ENCODE measurements at regions not wholly inside any gene's neighbourhood (a gene's known extent, or its start where the extent isn't known, plus 50 kb on each side); places are given as distances from the start of the nearest gene placed in this dataset.

- no peak for TF ChIP-seq CHD2 (IDR thresholded peaks at IDR 0.05; ENCODE audit: low read depth, low read length)
- TF ChIP-seq ARHGAP35 (IDR thresholded peaks at IDR 0.05; ENCODE audit: partially characterized antibody): no peak
Measured at GRCh38 chr11:70498171-70498571, 99.8 kb downstream of the CTTN start (continued).

GRCh38 chr11:70498976-70499801 is 100.9 kb downstream of the CTTN start:
- no peaks in the 10 kb centered on the region for H3K9me3 ChIP-seq (replicated peaks; ENCODE audit: control insufficient read depth, insufficient read depth, low read depth, low read length)
- H4K20me1 ChIP-seq (replicated peaks; ENCODE audit: control insufficient read depth, insufficient read depth, low read length): peaks cover 8% of the 10 kb centered on the region; the same call in 1 of the 2 replicates
- H3K9me1 ChIP-seq (ENCODE audit: control insufficient read depth, insufficient read depth, low read length): no peaks in the 10 kb centered on the region
- H3K4me1 ChIP-seq (replicated peaks in 1 of 2; ENCODE audit: control insufficient read depth in 2 of 2, insufficient read depth in 2 of 2, low read length in 2 of 2): peaks cover 0 to 3% of the 10 kb centered on the region in 2 experiments; a peak in 1 of 5 replicates
- H2AFZ ChIP-seq (ENCODE audit: low read depth, low read length): no peak overlapping the region
- WGBS (ENCODE audit: insufficient coverage, low coverage, missing lambda C conversion rate): 1% methylated on average over 25 of the region's 26 CpGs
- H3K4me2 ChIP-seq (ENCODE audit: insufficient read depth, low read length): no peak overlapping the region
- H3K4me3 ChIP-seq: no peak overlapping the region
- BruUV-seq (replicated peaks): no TSS peak
- ChIA-PET POLR2A (no interaction called here), CTCF (ENCODE audit: low intra/inter-chr PET ratio) (no interaction called here)
- in situ Hi-C loops (cut with MboI): no loop called here
- FAIRE-seq (no peak), ATAC-seq (no peak), DNase-seq (ENCODE audit: extremely low read depth in 1 of 4, low spot score in 3 of 4) (no peak)
- no peak overlapping the region for H3K9ac ChIP-seq (ENCODE audit: insufficient read depth in 1 of 2, low read depth in 2 of 2, low read length in 2 of 2)
- no peak for TF ChIP-seq MYBL2 (IDR thresholded peaks at IDR 0.05; ENCODE audit: low read depth)
- TF ChIP-seq MYBL2 (CRISPR knock-in tag; IDR thresholded peaks at IDR 0.05; ENCODE audit: borderline replicate concordance): no peak
- TF ChIP-seq SMARCB1 (IDR thresholded peaks at IDR 0.05; ENCODE audit: insufficient read length, low read depth): no peak
- TF ChIP-seq KDM2B (CRISPR knock-in tag; IDR thresholded peaks at IDR 0.05): no peak
- TF ChIP-seq COPS2 (conservative IDR thresholded peaks at IDR 0.05): no peak
- TF ChIP-seq ZNF197 (CRISPR knock-in tag; IDR thresholded peaks at IDR 0.05; ENCODE audit: low read depth): no peak
- TF ChIP-seq SP1 (CRISPR knock-in tag; IDR thresholded peaks at IDR 0.05): no peak
- no peak for TF ChIP-seq MTF1 (CRISPR knock-in tag; IDR thresholded peaks at IDR 0.05; ENCODE audit: borderline replicate concordance)
- no peak for TF ChIP-seq ZSCAN29 (IDR thresholded peaks at IDR 0.05)
- TF ChIP-seq GTF2A2 (tag; IDR thresholded peaks at IDR 0.05): no peak
- no peak for TF ChIP-seq NCOA2 (IDR thresholded peaks at IDR 0.05; ENCODE audit: partially characterized antibody in 2 of 2)
- no peak for TF ChIP-seq HNRNPH1 (optimal IDR thresholded peaks at IDR 0.05; ENCODE audit: low read depth, low read length)
- TF ChIP-seq SMARCA5 (IDR thresholded peaks at IDR 0.05): no peak
- H3K27ac ChIP-seq (ENCODE audit: extremely low read depth, low read depth, low read length): no peak overlapping the region
- no peaks in the 10 kb centered on the region for H3K79me2 ChIP-seq (ENCODE audit: control insufficient read depth, insufficient read depth, low read length)
- H3K27me3 ChIP-seq (ENCODE audit: control insufficient read depth in 2 of 2, insufficient read depth in 2 of 2, low read length in 2 of 2): peaks cover 39 to 94% of the 10 kb centered on the region in 2 experiments; a peak in 4 of 5 replicates
- intact Hi-C loops (cut with micrococcal nuclease): no loop called here
- H3K36me3 ChIP-seq (ENCODE audit: control insufficient read depth, insufficient read depth, low read length): no peaks in the 10 kb centered on the region

Data from K562 (cell line).